ENCODE measurements at regions not wholly inside any gene's neighbourhood (a gene's known extent, or its start where the extent isn't known, plus 50 kb on each side); places are given as distances from the start of the nearest gene placed in this dataset.
A peak's percentile ranks its signal among the peaks of the same experiment; 100 is the strongest.

- FAIRE-seq (no peak), DNase-seq (ENCODE audit: low read depth in 1 of 2, low spot score in 2 of 2) (no peak)
- Histone ChIP-seq H2BK120ac (replicated peaks; ENCODE audit: low read depth, low read length) (peak overlapping the region; percentile 78), H3K36me3 (ENCODE audit: control insufficient read depth in 2 of 4, insufficient read depth in 4 of 4, low read length in 3 of 4) (no peaks in the 10 kb centered on the region), H2BK15ac (ENCODE audit: low read length) (no peak overlapping the region), H2BK20ac (ENCODE audit: low read length) (peak overlapping the region; percentile 97), H3K4me1 (replicated peaks in 1 of 4; ENCODE audit: control insufficient read depth in 3 of 4, insufficient read depth in 4 of 4, low read length in 3 of 4) (peaks cover 4 to 25% (median 19%) of the 10 kb centered on the region in 4 experiments), H3K27ac (ENCODE audit: low read depth, low read length) (no peak overlapping the region), H3K79me2 (ENCODE audit: control insufficient read depth in 1 of 2, insufficient read depth in 2 of 2, low read length in 2 of 2) (no peaks in the 10 kb centered on the region), H3K14ac (ENCODE audit: insufficient read length) (no peak overlapping the region), H4K8ac (ENCODE audit: extremely low read depth, insufficient read depth, low read length) (peak overlapping the region; percentile 82), H3K23me2 (ENCODE audit: low read depth, low read length) (no peaks in the 10 kb centered on the region), H3K79me1 (ENCODE audit: low read depth, low read length) (no peaks in the 10 kb centered on the region), H3K18ac (ENCODE audit: extremely low read depth, low read length) (peak overlapping the region; percentile 54; the same call in 1 of the 2 replicates), H4K20me1 (replicated peaks in 1 of 2; ENCODE audit: control insufficient read depth in 1 of 2, insufficient read depth in 2 of 2, low read length in 2 of 2) (no peaks in the 10 kb centered on the region), H3K4me3 (ENCODE audit: extremely low read depth in 1 of 4, insufficient read depth in 2 of 4, low read depth in 3 of 4, low read length in 4 of 4) (no peak overlapping the region), H4K91ac (replicated peaks; ENCODE audit: insufficient read length, low read length) (peak overlapping the region; percentile 90), H2AFZ (ENCODE audit: low read length) (no peak overlapping the region), H2AK5ac (ENCODE audit: low read depth, low read length) (peak overlapping the region; percentile 75; the same call in 1 of the 2 replicates), H3K9me3 (ENCODE audit: insufficient read depth in 2 of 2, low read depth in 1 of 2, low read length in 1 of 2) (no peaks in the 10 kb centered on the region), H3K27me3 (replicated peaks in 1 of 4; ENCODE audit: control insufficient read depth in 3 of 4, extremely low read depth in 1 of 4, insufficient read depth in 3 of 4, low read length in 3 of 4) (no peaks in the 10 kb centered on the region; a peak in 2 of 7 replicates), H3K4me2 (ENCODE audit: insufficient read depth in 1 of 2, low read depth in 2 of 2, low read length in 2 of 2) (peak overlapping the region; percentile 14 to 33; a peak in 1 of 4 replicates), H3K4ac (replicated peaks; ENCODE audit: insufficient read length, low read depth, low read length) (peak overlapping the region; percentile 97), H3K56ac (replicated peaks; ENCODE audit: insufficient read length, low read depth, low read length) (no peak overlapping the region), H3K9ac (replicated peaks in 1 of 4; ENCODE audit: extremely low read depth in 1 of 4, low read depth in 3 of 4, low read length in 3 of 4) (no peak overlapping the region), H2BK5ac (ENCODE audit: low read depth, low read length) (peak overlapping the region; percentile 83; the same call in 1 of the 2 replicates), H4K5ac (ENCODE audit: insufficient read length, low read depth, low read length) (no peak overlapping the region), H3K23ac (ENCODE audit: insufficient read length) (no peak overlapping the region), H2BK12ac (ENCODE audit: low read depth, low read length) (peak overlapping the region; percentile 93; the same call in 1 of the 2 replicates)
- 86% methylated on average over 7 of the region's 7 CpGs; no CpG with 5 or more reads in 1 of the 2 experiments for WGBS, 2 experiments (ENCODE audit: extremely low coverage in 1 of 2, insufficient coverage in 1 of 2, insufficient read length in 1 of 2, insufficient replicate concordance in 2 of 2, low coverage in 1 of 2, low lambda C conversion rate in 2 of 2, missing lambda C conversion rate in 1 of 2)
- no peak for TF ChIP-seq HDAC6 (IDR thresholded peaks at IDR 0.05; ENCODE audit: low read depth, low read length)
- TF ChIP-seq EP300 (IDR thresholded peaks at IDR 0.05; ENCODE audit: borderline replicate concordance in 1 of 2, low read depth in 2 of 2, low read length in 2 of 2), result no peak
- no peak for TF ChIP-seq KDM5A (IDR thresholded peaks at IDR 0.05; ENCODE audit: low read length)
- TF ChIP-seq SP4 (IDR thresholded peaks at IDR 0.05; ENCODE audit: low read length), result no peak
- TF ChIP-seq SIRT6 (IDR thresholded peaks at IDR 0.05; ENCODE audit: low read length), result no peak
- POLR2A ChIA-PET (ENCODE audit: partially characterized antibody), result interaction anchor here (1.2 to 2.6 kb wide), 3 partner anchors 11 to 124 kb away, joined by 4 to 10 read pairs (median 6); partner anchors contain the start of gene SLC6A6
- CTCF ChIA-PET (ENCODE audit: partially characterized antibody), result interaction anchor here (0.6 to 6.9 kb wide), 28 partner anchors 8 to 188 kb away, joined by 3 to 75 read pairs (median 6); partner anchors contain the start of gene SLC6A6
Observed at GRCh38 chr3:14278265-14278798, 99.7 kb downstream of the LSM3 start.

Data from H1 (cell line).